Lower leg skin (tissue), 4 donors: ENCODE measurements at regions not wholly inside any gene's neighbourhood (a gene's known extent, or its start where the extent isn't known, plus 50 kb on each side); places are given as distances from the start of the nearest gene placed in this dataset.

Experiments used
- DNase-seq, 2 donors: peaks; one replicate each; pipeline ENCODE4 v3.0.0-alpha.2; 2019; ENCODE audit warnings: low spot score in 2 of 2
- H3K4me3 ChIP-seq: fragments of 200-600 bp; sonication (generic); 2 replicates; pipeline ENCODE4 v1.5.1; 2017; ENCODE audit warnings: mild to moderate bottlenecking, low read depth; ENCODE audit not compliant: poor library complexity, severe bottlenecking
- POLR2A ChIP-seq, 2 donors: fragments of 450-650 bp; IDR thresholded peaks; one replicate each; pipeline ENCODE4 v1.6.1; 2016 to 2017; ENCODE audit warnings: antibody characterized with exemption in 2 of 2, mild to moderate bottlenecking in 1 of 2, moderate library complexity in 1 of 2
- WGBS, 2 donors: methylation state at CpG; one replicate each; pipeline ENCODE4 v1.1.5; 2018; 5-methylcytosine and 5-hydroxymethylcytosine counted together
- intact Hi-C: fragments of 100-400 bp; cut with DNase I; formaldehyde crosslinking; loops from one replicate; pipeline ENCODE4 v1.15.0; 2023; ENCODE audit warnings: low total_unique reads
- TF ChIP-seq, protein P1 (sequence below), 3 donors: fragments of 450-650 bp; IDR thresholded peaks; one replicate each; pipeline ENCODE4 v1.5.1; 2016; ENCODE audit warnings: antibody characterized with exemption in 3 of 3, mild to moderate bottlenecking in 3 of 3, moderate library complexity in 2 of 3

DNA sequence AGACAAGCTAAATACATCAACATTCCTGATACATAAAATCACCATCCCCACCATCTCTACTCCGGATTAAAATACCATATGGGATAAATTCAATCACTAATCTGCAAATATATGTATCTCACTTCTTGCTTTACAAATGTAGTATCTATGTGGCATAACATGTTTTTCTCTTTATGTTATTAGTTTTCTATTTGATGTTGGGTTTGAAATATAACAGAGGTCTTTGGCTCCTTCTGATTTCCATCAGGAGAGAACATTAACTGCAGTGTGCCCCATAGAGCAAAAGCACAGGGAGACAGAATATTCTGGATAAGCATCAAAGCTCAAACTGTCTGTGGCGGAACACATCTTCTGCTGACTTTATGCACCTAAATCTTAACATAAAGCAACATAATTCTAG is 547.2 kb upstream of the CDH8 start:
- DNase-seq: no peak
- intact Hi-C loops: no loop called here
- WGBS, 2 donors: 77% methylated on average over 2 of the region's 2 CpGs
- H3K4me3 ChIP-seq: no peak overlapping the region
- TF ChIP-seq POLR2A (IDR thresholded peaks at IDR 0.05): no peak
- TF ChIP-seq, protein P1, sequence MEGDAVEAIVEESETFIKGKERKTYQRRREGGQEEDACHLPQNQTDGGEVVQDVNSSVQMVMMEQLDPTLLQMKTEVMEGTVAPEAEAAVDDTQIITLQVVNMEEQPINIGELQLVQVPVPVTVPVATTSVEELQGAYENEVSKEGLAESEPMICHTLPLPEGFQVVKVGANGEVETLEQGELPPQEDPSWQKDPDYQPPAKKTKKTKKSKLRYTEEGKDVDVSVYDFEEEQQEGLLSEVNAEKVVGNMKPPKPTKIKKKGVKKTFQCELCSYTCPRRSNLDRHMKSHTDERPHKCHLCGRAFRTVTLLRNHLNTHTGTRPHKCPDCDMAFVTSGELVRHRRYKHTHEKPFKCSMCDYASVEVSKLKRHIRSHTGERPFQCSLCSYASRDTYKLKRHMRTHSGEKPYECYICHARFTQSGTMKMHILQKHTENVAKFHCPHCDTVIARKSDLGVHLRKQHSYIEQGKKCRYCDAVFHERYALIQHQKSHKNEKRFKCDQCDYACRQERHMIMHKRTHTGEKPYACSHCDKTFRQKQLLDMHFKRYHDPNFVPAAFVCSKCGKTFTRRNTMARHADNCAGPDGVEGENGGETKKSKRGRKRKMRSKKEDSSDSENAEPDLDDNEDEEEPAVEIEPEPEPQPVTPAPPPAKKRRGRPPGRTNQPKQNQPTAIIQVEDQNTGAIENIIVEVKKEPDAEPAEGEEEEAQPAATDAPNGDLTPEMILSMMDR (IDR thresholded peaks at IDR 0.05): no peak

DNA sequence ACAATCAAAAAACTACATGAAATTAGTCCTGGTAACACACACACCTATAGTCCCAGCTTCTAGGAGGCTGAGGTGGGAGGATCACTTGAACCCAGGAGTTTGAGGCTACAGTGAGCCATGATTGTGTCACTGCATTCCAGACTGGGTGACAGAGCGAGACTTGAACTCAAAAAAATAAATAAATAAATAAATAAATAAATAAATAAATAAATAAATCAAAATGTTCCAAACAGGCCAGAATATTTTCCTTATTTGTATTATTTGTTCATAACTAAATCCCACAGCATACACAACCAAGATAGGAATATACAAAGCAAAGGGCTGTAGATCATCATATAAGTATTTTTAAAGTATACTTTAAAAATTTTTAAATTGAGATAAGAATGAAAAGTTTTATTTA is 537.2 kb upstream of the CDH8 start:
- H3K4me3 ChIP-seq: no peak overlapping the region
- intact Hi-C loops: no loop called here
- DNase-seq: no peak
- no peak for TF ChIP-seq POLR2A (IDR thresholded peaks at IDR 0.05)
- TF ChIP-seq, protein P1 (IDR thresholded peaks at IDR 0.05): no peak
- WGBS, 2 donors: 87 to 92% methylated on average over 1 of the region's 1 CpG

DNA sequence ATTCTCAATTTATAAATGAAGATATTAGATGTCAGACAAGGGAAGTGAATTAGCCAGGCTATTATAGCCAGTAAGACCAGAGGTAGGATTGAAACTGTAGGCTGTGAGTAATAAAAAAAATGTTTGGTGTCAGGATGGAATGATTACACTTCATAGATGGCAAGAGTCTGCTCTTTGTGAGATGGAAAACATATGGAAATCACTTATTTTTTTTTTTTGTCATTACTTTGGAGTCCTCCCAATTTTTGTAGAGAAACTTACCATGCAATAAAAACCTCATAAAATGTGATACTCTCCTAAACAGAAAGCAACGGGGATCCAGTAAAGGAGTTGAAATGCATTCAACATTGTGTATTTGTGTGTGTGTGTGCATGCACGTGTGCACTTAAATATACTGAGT is 532.7 kb upstream of the CDH8 start:
- 78% methylated on average over 2 of the region's 2 CpGs for WGBS, 2 donors
- intact Hi-C loops: no loop called here

DNA sequence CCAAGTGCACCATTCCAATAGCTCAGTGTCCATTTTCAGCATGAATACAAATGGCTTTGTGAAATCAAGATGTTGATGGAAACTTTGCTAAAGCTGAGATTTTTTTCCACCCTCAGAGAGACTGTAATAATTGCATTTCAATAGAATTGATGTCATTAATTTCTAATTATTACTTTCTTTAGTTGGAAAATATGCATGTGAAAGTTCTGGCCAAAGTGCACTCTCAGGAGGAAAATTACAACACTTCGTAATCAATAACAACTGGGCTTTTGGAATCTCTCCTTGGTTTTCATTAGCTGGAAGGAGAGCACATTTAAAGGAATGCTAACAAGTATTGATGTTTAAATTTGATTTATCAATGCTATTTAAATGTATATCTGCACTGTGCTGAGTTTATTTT is 529.5 kb upstream of the CDH8 start:
- TF ChIP-seq POLR2A (IDR thresholded peaks at IDR 0.05): no peak
- TF ChIP-seq, protein P1 (IDR thresholded peaks at IDR 0.05): no peak
- WGBS, 2 donors: 56 to 62% methylated on average over 1 of the region's 1 CpG
- intact Hi-C loops: no loop called here
- no peak overlapping the region for H3K4me3 ChIP-seq
- no peak for DNase-seq

More for the DNA sequence above, 532.7 kb upstream of the CDH8 start:
- TF ChIP-seq, protein P1 (IDR thresholded peaks at IDR 0.05): no peak
- TF ChIP-seq POLR2A (IDR thresholded peaks at IDR 0.05): no peak
- DNase-seq: no peak
- no peak overlapping the region for H3K4me3 ChIP-seq

DNA sequence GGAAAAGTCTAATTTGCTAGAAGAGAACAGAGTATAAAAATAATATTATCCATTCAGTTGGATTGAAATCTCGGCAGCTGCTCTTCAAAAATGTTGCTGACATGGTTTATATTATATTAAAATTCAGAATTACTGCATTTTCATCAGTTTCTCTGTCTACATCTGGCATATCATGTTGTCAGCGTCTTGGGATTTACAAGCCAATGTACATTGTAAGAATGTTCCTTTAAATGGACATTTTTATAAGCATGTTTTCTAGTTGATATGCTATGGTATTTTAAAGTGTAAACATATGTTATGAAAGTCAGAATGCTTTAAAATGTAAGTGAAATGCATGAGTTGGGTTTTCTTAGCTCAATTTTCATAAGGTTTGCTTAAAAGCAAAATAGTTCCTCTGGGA is 528.1 kb upstream of the CDH8 start:
- WGBS, 2 donors: 62 to 63% methylated on average over 2 of the region's 2 CpGs
- intact Hi-C loops: no loop called here
- DNase-seq: no peak
- H3K4me3 ChIP-seq: no peak overlapping the region
- no peak for TF ChIP-seq POLR2A (IDR thresholded peaks at IDR 0.05)
- TF ChIP-seq, protein P1 (IDR thresholded peaks at IDR 0.05): no peak

DNA sequence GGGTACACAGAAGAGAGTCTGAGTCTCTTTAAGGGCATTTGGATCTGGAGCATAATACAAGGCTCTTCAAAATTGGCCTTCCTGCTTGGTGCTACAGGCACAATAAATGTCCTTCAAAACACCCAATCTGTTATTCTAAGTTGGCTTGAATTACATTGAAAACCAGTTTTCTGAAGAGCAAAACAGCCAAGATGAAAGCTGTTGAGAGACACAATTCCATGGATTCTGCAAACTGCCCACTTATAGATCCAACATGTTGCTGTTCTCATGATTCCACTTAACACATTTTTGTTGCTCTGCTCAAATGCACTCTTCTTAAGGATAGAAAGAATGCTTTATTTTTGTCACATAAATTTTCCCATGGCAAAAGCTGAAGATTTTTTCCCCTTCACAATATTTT is 525.9 kb upstream of the CDH8 start:
- H3K4me3 ChIP-seq: no peak overlapping the region
- TF ChIP-seq, protein P1 (IDR thresholded peaks at IDR 0.05): no peak
- no peak for TF ChIP-seq POLR2A (IDR thresholded peaks at IDR 0.05)
- no peak for DNase-seq
- intact Hi-C loops: no loop called here
